WTC11 (cell line): ENCODE measurements at regions not wholly inside any gene's neighbourhood (a gene's known extent, or its start where the extent isn't known, plus 50 kb on each side); places are given as distances from the start of the nearest gene placed in this dataset.

Source experiments
- ATAC-seq: fragments of 200-7000 bp; cut with Tn5 transposase; 2 replicates; pipeline ENCODE4 v1.10.0; 2021; ENCODE audit warnings: mild to moderate bottlenecking, moderate library complexity
- CTCF ChIA-PET: fragments of 300-600 bp; sonication (Branson Sonifier 250); formaldehyde crosslinking; loops from one replicate; lab custom pipeline; 2021; ENCODE audit warnings: antibody characterized with exemption; lab: Charles Lee
- POLR2A ChIA-PET: fragments of 350-600 bp; sonication (Branson Sonifier 250); formaldehyde crosslinking; loops from one replicate; lab custom pipeline; 2021; ENCODE audit warnings: antibody characterized with exemption; lab: Charles Lee
- DNase-seq: peaks from one replicate; pipeline ENCODE4 v3.0.0; 2021; ENCODE audit warnings: low spot score
- H3K27ac Mint-ChIP-seq: 2 replicates; pipeline ENCODE4 v1.8.0; 2021; ENCODE audit warnings: mixed read lengths
- H3K27me3 Mint-ChIP-seq: 2 replicates; pipeline ENCODE4 v1.8.0; 2021; ENCODE audit warnings: low read depth, mild to moderate bottlenecking, moderate library complexity, mixed read lengths
- H3K36me3 Mint-ChIP-seq: 2 replicates; pipeline ENCODE4 v1.8.0; 2021; ENCODE audit warnings: mixed read lengths
- H3K4me1 Mint-ChIP-seq: 2 replicates; pipeline ENCODE4 v1.8.0; 2022; ENCODE audit warnings: mixed read lengths
- H3K4me3 Mint-ChIP-seq: 2 replicates; pipeline ENCODE4 v1.8.0; 2021; ENCODE audit warnings: mild to moderate bottlenecking, moderate library complexity, mixed read lengths
- H3K9me3 Mint-ChIP-seq: 2 replicates; pipeline ENCODE4 v1.8.0; 2021; ENCODE audit warnings: mixed read lengths
- ATF3 ChIP-seq: sonication (generic); formaldehyde crosslinking; conservative IDR thresholded peaks from 2 replicates; pipeline ENCODE4 v1.8.1; 2022; ENCODE audit warnings: mild to moderate bottlenecking, missing genetic modification reagents
- ATF6 ChIP-seq: sonication (generic); formaldehyde crosslinking; IDR thresholded peaks from 2 replicates; pipeline ENCODE4 v1.8.1; 2023; ENCODE audit warnings: mild to moderate bottlenecking, missing genetic modification reagents
- EMX1 ChIP-seq: fragments of 250-450 bp; sonication (Bioruptor Pico); IDR thresholded peaks from 2 replicates; pipeline ENCODE4 v1.8.0; 2021; ENCODE audit warnings: mild to moderate bottlenecking
- ETV6 ChIP-seq: sonication (generic); formaldehyde crosslinking; IDR thresholded peaks from 2 replicates; pipeline ENCODE4 v1.8.1; 2022; ENCODE audit warnings: mild to moderate bottlenecking, missing genetic modification reagents
- JAZF1 ChIP-seq: fragments of 250-450 bp; sonication (Bioruptor Pico); IDR thresholded peaks from 2 replicates; pipeline ENCODE4 v1.9.0; 2021; ENCODE audit warnings: moderate library complexity, mild to moderate bottlenecking, inconsistent platforms
- PRRX2 ChIP-seq: fragments of 250-450 bp; sonication (Bioruptor Pico); IDR thresholded peaks from 2 replicates; pipeline ENCODE4 v1.8.0; 2021; ENCODE audit warnings: mild to moderate bottlenecking
- STAT6 ChIP-seq: sonication (generic); formaldehyde crosslinking; conservative IDR thresholded peaks from 2 replicates; pipeline ENCODE4 v1.8.1; 2023; ENCODE audit warnings: mild to moderate bottlenecking, low read depth, missing genetic modification reagents, moderate library complexity
- USF1 ChIP-seq: sonication (generic); formaldehyde crosslinking; IDR thresholded peaks from 2 replicates; pipeline ENCODE4 v1.8.0; 2022; ENCODE audit warnings: mild to moderate bottlenecking, missing genetic modification reagents
- USF2 ChIP-seq: sonication (generic); formaldehyde crosslinking; IDR thresholded peaks from 2 replicates; pipeline ENCODE4 v1.8.1; 2023; ENCODE audit warnings: mild to moderate bottlenecking, missing genetic modification reagents, moderate library complexity
- ZNF263 ChIP-seq: sonication (generic); formaldehyde crosslinking; IDR thresholded peaks from 2 replicates; pipeline ENCODE4 v1.8.1; 2022; ENCODE audit warnings: low read depth, mild to moderate bottlenecking, moderate library complexity, missing genetic modification reagents
- TF ChIP-seq, protein P1 (sequence below): sonication (generic); formaldehyde crosslinking; IDR thresholded peaks from 2 replicates; pipeline ENCODE4 v1.8.1; 2022; ENCODE audit warnings: mild to moderate bottlenecking, moderate library complexity, missing genetic modification reagents
- TF ChIP-seq, protein P2 (sequence below): sonication (generic); formaldehyde crosslinking; IDR thresholded peaks from 2 replicates; pipeline ENCODE4 v1.8.1; 2023; ENCODE audit warnings: mild to moderate bottlenecking, missing genetic modification reagents, borderline replicate concordance
- TF ChIP-seq, protein P3 (sequence below): sonication (generic); formaldehyde crosslinking; IDR thresholded peaks from 2 replicates; pipeline ENCODE4 v1.8.0; 2023; ENCODE audit warnings: missing genetic modification reagents
- TF ChIP-seq, protein P4 (sequence below): fragments of 200-600 bp; IDR thresholded peaks from 2 replicates; pipeline ENCODE4 v1.8.0; 2022; ENCODE audit warnings: antibody characterized with exemption
- TF ChIP-seq, protein P5 (sequence below): sonication (generic); formaldehyde crosslinking; IDR thresholded peaks from 2 replicates; pipeline ENCODE4 v1.8.1; 2023; ENCODE audit warnings: mild to moderate bottlenecking, missing genetic modification reagents
- TF ChIP-seq, protein P6 (sequence below): fragments of 250-450 bp; sonication (Bioruptor Pico); IDR thresholded peaks from 2 replicates; pipeline ENCODE4 v1.8.0; 2021; ENCODE audit warnings: mild to moderate bottlenecking

DNA sequence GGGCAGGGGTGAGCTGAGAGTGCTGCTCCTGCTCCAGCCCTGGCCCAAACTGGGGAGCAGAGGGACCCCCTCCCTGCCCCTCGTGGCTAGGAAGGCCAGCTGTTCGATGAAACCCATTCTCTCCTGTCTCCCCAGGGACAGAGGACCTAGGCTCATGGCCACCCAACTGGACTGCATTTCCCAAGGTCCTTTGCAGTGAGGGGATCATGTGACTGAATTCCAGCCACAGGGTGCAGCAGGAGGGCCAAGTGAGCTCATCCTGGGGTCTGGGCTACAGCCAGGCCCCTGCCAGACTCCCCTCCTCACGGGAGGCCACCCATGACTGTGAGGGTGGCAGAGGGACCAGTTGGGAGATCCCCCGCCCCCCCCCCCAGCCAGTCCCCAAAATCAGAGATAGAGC lies 777.6 kb downstream of the TBC1D22A start:
- CTCF ChIA-PET = no interaction called here
- TF ChIP-seq ZNF263 = no peak
- TF ChIP-seq USF1 (CRISPR knock-in tag) = peak; percentile 88
- peak; percentile 88 for TF ChIP-seq USF2 (CRISPR knock-in tag)
- TF ChIP-seq, protein P1, sequence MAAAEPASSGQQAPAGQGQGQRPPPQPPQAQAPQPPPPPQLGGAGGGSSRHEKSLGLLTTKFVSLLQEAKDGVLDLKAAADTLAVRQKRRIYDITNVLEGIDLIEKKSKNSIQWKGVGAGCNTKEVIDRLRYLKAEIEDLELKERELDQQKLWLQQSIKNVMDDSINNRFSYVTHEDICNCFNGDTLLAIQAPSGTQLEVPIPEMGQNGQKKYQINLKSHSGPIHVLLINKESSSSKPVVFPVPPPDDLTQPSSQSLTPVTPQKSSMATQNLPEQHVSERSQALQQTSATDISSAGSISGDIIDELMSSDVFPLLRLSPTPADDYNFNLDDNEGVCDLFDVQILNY (CRISPR knock-in tag) = no peak
- TF ChIP-seq, protein P2, sequence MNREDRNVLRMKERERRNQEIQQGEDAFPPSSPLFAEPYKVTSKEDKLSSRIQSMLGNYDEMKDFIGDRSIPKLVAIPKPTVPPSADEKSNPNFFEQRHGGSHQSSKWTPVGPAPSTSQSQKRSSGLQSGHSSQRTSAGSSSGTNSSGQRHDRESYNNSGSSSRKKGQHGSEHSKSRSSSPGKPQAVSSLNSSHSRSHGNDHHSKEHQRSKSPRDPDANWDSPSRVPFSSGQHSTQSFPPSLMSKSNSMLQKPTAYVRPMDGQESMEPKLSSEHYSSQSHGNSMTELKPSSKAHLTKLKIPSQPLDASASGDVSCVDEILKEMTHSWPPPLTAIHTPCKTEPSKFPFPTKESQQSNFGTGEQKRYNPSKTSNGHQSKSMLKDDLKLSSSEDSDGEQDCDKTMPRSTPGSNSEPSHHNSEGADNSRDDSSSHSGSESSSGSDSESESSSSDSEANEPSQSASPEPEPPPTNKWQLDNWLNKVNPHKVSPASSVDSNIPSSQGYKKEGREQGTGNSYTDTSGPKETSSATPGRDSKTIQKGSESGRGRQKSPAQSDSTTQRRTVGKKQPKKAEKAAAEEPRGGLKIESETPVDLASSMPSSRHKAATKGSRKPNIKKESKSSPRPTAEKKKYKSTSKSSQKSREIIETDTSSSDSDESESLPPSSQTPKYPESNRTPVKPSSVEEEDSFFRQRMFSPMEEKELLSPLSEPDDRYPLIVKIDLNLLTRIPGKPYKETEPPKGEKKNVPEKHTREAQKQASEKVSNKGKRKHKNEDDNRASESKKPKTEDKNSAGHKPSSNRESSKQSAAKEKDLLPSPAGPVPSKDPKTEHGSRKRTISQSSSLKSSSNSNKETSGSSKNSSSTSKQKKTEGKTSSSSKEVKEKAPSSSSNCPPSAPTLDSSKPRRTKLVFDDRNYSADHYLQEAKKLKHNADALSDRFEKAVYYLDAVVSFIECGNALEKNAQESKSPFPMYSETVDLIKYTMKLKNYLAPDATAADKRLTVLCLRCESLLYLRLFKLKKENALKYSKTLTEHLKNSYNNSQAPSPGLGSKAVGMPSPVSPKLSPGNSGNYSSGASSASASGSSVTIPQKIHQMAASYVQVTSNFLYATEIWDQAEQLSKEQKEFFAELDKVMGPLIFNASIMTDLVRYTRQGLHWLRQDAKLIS (CRISPR knock-in tag) = no peak
- TF ChIP-seq, all 79 proteins: peak for 2
- Mint-ChIP-seq H3K27ac (no peak overlapping the region), H3K9me3 (peaks cover 58% of the 10 kb centered on the region), H3K36me3 (peaks cover 21% of the 10 kb centered on the region), H3K4me1 (no peaks in the 10 kb centered on the region), H3K27me3 (peaks cover 12% of the 10 kb centered on the region), H3K4me3 (no peak overlapping the region)
- POLR2A ChIA-PET = no interaction called here
- ATAC-seq = no peak
- no peak for DNase-seq

DNA sequence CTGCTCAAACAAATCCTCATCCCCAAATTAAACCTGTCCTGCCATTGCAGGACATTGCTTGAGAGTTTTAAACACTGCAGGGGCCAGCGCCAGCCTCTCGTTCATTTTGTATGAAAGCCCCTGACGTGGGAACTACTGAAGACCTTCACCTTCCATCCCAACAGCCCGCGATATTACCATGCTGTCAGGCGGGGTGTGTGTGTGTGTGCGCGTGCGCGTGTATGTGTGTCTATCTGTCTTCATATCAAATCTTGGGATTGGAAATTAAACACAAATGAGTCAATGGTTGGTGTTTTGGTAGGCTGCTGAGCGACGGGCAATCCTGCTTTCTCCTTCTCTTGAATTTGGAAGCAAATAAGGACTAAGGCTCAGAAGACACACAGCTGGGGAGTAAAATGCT lies 776.9 kb downstream of the TBC1D22A start:
- CTCF ChIA-PET = no interaction called here
- H3K27ac Mint-ChIP-seq = no peak overlapping the region
- peaks cover 9% of the 10 kb centered on the region for H3K27me3 Mint-ChIP-seq
- H3K9me3 Mint-ChIP-seq = peaks cover 53% of the 10 kb centered on the region
- H3K4me1 Mint-ChIP-seq = no peaks in the 10 kb centered on the region
- POLR2A ChIA-PET = no interaction called here
- H3K36me3 Mint-ChIP-seq = peaks cover 19% of the 10 kb centered on the region
- no peak overlapping the region for H3K4me3 Mint-ChIP-seq
- ATAC-seq (no peak), DNase-seq (no peak)
- TF ChIP-seq PRRX2 (no peak), JAZF1 (CRISPR knock-in tag) (no peak), ATF6 (CRISPR knock-in tag) (no peak), STAT6 (CRISPR knock-in tag) (no peak), ATF3 (CRISPR knock-in tag) (no peak), ETV6 (CRISPR knock-in tag) (no peak), EMX1 (no peak)
- TF ChIP-seq, protein P3, sequence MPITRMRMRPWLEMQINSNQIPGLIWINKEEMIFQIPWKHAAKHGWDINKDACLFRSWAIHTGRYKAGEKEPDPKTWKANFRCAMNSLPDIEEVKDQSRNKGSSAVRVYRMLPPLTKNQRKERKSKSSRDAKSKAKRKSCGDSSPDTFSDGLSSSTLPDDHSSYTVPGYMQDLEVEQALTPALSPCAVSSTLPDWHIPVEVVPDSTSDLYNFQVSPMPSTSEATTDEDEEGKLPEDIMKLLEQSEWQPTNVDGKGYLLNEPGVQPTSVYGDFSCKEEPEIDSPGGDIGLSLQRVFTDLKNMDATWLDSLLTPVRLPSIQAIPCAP (CRISPR knock-in tag) = no peak
- TF ChIP-seq, protein P4, sequence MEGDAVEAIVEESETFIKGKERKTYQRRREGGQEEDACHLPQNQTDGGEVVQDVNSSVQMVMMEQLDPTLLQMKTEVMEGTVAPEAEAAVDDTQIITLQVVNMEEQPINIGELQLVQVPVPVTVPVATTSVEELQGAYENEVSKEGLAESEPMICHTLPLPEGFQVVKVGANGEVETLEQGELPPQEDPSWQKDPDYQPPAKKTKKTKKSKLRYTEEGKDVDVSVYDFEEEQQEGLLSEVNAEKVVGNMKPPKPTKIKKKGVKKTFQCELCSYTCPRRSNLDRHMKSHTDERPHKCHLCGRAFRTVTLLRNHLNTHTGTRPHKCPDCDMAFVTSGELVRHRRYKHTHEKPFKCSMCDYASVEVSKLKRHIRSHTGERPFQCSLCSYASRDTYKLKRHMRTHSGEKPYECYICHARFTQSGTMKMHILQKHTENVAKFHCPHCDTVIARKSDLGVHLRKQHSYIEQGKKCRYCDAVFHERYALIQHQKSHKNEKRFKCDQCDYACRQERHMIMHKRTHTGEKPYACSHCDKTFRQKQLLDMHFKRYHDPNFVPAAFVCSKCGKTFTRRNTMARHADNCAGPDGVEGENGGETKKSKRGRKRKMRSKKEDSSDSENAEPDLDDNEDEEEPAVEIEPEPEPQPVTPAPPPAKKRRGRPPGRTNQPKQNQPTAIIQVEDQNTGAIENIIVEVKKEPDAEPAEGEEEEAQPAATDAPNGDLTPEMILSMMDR = no peak
- TF ChIP-seq, protein P5, sequence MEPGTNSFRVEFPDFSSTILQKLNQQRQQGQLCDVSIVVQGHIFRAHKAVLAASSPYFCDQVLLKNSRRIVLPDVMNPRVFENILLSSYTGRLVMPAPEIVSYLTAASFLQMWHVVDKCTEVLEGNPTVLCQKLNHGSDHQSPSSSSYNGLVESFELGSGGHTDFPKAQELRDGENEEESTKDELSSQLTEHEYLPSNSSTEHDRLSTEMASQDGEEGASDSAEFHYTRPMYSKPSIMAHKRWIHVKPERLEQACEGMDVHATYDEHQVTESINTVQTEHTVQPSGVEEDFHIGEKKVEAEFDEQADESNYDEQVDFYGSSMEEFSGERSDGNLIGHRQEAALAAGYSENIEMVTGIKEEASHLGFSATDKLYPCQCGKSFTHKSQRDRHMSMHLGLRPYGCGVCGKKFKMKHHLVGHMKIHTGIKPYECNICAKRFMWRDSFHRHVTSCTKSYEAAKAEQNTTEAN (CRISPR knock-in tag) = no peak
- TF ChIP-seq, protein P6, sequence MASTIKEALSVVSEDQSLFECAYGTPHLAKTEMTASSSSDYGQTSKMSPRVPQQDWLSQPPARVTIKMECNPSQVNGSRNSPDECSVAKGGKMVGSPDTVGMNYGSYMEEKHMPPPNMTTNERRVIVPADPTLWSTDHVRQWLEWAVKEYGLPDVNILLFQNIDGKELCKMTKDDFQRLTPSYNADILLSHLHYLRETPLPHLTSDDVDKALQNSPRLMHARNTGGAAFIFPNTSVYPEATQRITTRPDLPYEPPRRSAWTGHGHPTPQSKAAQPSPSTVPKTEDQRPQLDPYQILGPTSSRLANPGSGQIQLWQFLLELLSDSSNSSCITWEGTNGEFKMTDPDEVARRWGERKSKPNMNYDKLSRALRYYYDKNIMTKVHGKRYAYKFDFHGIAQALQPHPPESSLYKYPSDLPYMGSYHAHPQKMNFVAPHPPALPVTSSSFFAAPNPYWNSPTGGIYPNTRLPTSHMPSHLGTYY (CRISPR knock-in tag) = no peak
